MCF 10A (cell line): ENCODE measurements at regions not wholly inside any gene's neighbourhood (a gene's known extent, or its start where the extent isn't known, plus 50 kb on each side); places are given as distances from the start of the nearest gene placed in this dataset.
A peak's percentile ranks its signal among the peaks of the same experiment; 100 is the strongest.

Experiments
- BruUV-seq: library from RNA; stranded (reverse); fragments of 400-500 nt; replicated peaks from 2 replicates; lab custom pipeline; 2021; lab: Mats Ljungman, UMichigan
- CTCF ChIA-PET: fragments of 300-600 bp; sonication (Branson Sonifier 250); formaldehyde crosslinking; extraction: SDS; loops from one replicate; lab custom pipeline; 2021; ENCODE audit warnings: antibody characterized with exemption, inconsistent platforms; lab: Yijun Ruan, JAX
- POLR2A ChIA-PET: fragments of 300-600, 350-650 bp; sonication (Branson Sonifier 250); formaldehyde crosslinking; extraction: SDS; loops from one replicate; lab custom pipeline; 2020; ENCODE audit warnings: antibody characterized with exemption, inconsistent platforms; lab: Yijun Ruan, JAX
- DNase-seq: peaks from one replicate; pipeline ENCODE4 v3.0.0-alpha.2; 2018; ENCODE audit not compliant: unreplicated experiment
- H3K27ac Mint-ChIP-seq: one replicate; pipeline ENCODE4 v1.8.0; 2022; ENCODE audit warnings: mild to moderate bottlenecking, low read depth, mixed read lengths; ENCODE audit not compliant: unreplicated experiment
- H3K27me3 Mint-ChIP-seq: one replicate; pipeline ENCODE4 v1.8.0; 2022; ENCODE audit warnings: mixed read lengths; ENCODE audit not compliant: insufficient read depth, unreplicated experiment
- H3K36me3 Mint-ChIP-seq: one replicate; pipeline ENCODE4 v1.8.0; 2022; ENCODE audit warnings: mild to moderate bottlenecking, moderate library complexity, mixed read lengths; ENCODE audit not compliant: insufficient read depth, unreplicated experiment
- H3K4me1 Mint-ChIP-seq: one replicate; pipeline ENCODE4 v1.8.0; 2022; ENCODE audit warnings: mixed read lengths; ENCODE audit not compliant: insufficient read depth, unreplicated experiment
- H3K4me3 Mint-ChIP-seq: one replicate; pipeline ENCODE4 v1.8.0; 2022; ENCODE audit warnings: mild to moderate bottlenecking, moderate library complexity, mixed read lengths; ENCODE audit not compliant: unreplicated experiment
- H3K9me3 Mint-ChIP-seq: one replicate; pipeline ENCODE4 v1.8.0; 2022; ENCODE audit warnings: mixed read lengths; ENCODE audit not compliant: unreplicated experiment
- CTCF ChIP-seq: fragments of 200-600 bp; IDR thresholded peaks from one replicate; pipeline ENCODE4 v1.8.0; 2022; ENCODE audit warnings: antibody characterized with exemption, mild to moderate bottlenecking; ENCODE audit not compliant: unreplicated experiment
- intact Hi-C: fragments of 100-400 bp; cut with micrococcal nuclease; formaldehyde crosslinking; loops from 2 replicates; pipeline ENCODE4 v1.14.1; 2022

- H3K27me3 Mint-ChIP-seq: no peaks in the 10 kb centered on the region
- TF ChIP-seq CTCF: no peak
- CTCF ChIA-PET: interaction anchor here (0.6 to 1.1 kb wide), 3 partner anchors 11 to 80 kb away, joined by 3 to 6 read pairs (median 3); no protein-coding TSS in a partner anchor
- POLR2A ChIA-PET: interaction anchor here (0.6 kb wide), 1 partner anchor 957 kb away, joined by 4 read pairs; no protein-coding TSS in a partner anchor
- intact Hi-C loops: no loop called here
- H3K4me1 Mint-ChIP-seq: no peaks in the 10 kb centered on the region
- no peak for DNase-seq
- no peak overlapping the region for H3K27ac Mint-ChIP-seq
- H3K9me3 Mint-ChIP-seq: no peaks in the 10 kb centered on the region
- no peak overlapping the region for H3K4me3 Mint-ChIP-seq
- no peaks in the 10 kb centered on the region for H3K36me3 Mint-ChIP-seq
- no TSS peak for BruUV-seq
Measured at GRCh38 chr18:56368066-56368465, 270.3 kb downstream of the TXNL1 start.

GRCh38 chr18:56358608-56359280 is 279.6 kb downstream of the TXNL1 start:
- CTCF ChIA-PET: interaction anchor here (0.6 to 4.6 kb wide), 8 partner anchors 13 to 1124 kb away, joined by 3 to 59 read pairs (median 3); no protein-coding TSS in a partner anchor
- Mint-ChIP-seq H3K27ac (no peak overlapping the region), H3K27me3 (no peaks in the 10 kb centered on the region), H3K9me3 (peaks cover 9% of the 10 kb centered on the region), H3K4me1 (no peaks in the 10 kb centered on the region), H3K36me3 (no peaks in the 10 kb centered on the region), H3K4me3 (no peak overlapping the region)
- BruUV-seq: no TSS peak
- peak; percentile 17 for TF ChIP-seq CTCF
- DNase-seq: peak; percentile 17
- POLR2A ChIA-PET: no interaction called here
- intact Hi-C loops: loop anchor here (1.0 kb wide), 1 partner anchor 218 kb away; no protein-coding TSS in a partner anchor

- CTCF ChIA-PET: interaction anchor here (0.7 kb wide), 1 partner anchor 27 kb away, joined by 3 read pairs; no protein-coding TSS in a partner anchor
- H3K4me3 Mint-ChIP-seq: no peak overlapping the region
- H3K4me1 Mint-ChIP-seq: no peaks in the 10 kb centered on the region
- no peak for TF ChIP-seq CTCF
- no TSS peak for BruUV-seq
- POLR2A ChIA-PET: no interaction called here
- no peaks in the 10 kb centered on the region for H3K27me3 Mint-ChIP-seq
- peaks cover 8% of the 10 kb centered on the region for H3K9me3 Mint-ChIP-seq
- no peak for DNase-seq
- H3K27ac Mint-ChIP-seq: no peak overlapping the region
- H3K36me3 Mint-ChIP-seq: no peaks in the 10 kb centered on the region
- intact Hi-C loops: no loop called here
Measured at GRCh38 chr18:56353663-56354260, 284.6 kb downstream of the TXNL1 start.

- Mint-ChIP-seq H3K36me3 (no peaks in the 10 kb centered on the region), H3K27ac (no peak overlapping the region), H3K9me3 (peaks cover 8% of the 10 kb centered on the region), H3K4me3 (no peak overlapping the region), H3K4me1 (no peaks in the 10 kb centered on the region), H3K27me3 (no peaks in the 10 kb centered on the region)
- POLR2A ChIA-PET: no interaction called here
- BruUV-seq: no TSS peak
- TF ChIP-seq CTCF: no peak
- DNase-seq: no peak
- intact Hi-C loops: no loop called here
- CTCF ChIA-PET: interaction anchor here (0.6 kb wide), 2 partner anchors 14 to 971 kb away, joined by 3 read pairs; no protein-coding TSS in a partner anchor
Measured at GRCh38 chr18:56351911-56352500, 286.4 kb downstream of the TXNL1 start.
